Gastroesophageal sphincter (tissue), 3 donors: ENCODE measurements at regions not wholly inside any gene's neighbourhood (a gene's known extent, or its start where the extent isn't known, plus 50 kb on each side); places are given as distances from the start of the nearest gene placed in this dataset.

ENCODE experiments used
- POLR2A ChIP-seq, 2 donors: fragments of 450-650 bp; IDR thresholded peaks; one replicate each; pipeline ENCODE4 v1.6.1; 2017; ENCODE audit warnings: antibody characterized with exemption in 2 of 2, mild to moderate bottlenecking in 2 of 2, moderate library complexity in 1 of 2
- TF ChIP-seq, protein P1 (sequence below), 4 experiments: fragments of 200-600 bp in 2 of 4; fragments of 450-650 bp in 2 of 4; sonication (generic) in 1 of 4; IDR thresholded peaks; one replicate each; pipeline ENCODE4 v1.5.1; 2017 to 2019; ENCODE audit warnings: antibody characterized with exemption in 4 of 4, mild to moderate bottlenecking in 2 of 4, moderate library complexity in 2 of 4

DNA sequence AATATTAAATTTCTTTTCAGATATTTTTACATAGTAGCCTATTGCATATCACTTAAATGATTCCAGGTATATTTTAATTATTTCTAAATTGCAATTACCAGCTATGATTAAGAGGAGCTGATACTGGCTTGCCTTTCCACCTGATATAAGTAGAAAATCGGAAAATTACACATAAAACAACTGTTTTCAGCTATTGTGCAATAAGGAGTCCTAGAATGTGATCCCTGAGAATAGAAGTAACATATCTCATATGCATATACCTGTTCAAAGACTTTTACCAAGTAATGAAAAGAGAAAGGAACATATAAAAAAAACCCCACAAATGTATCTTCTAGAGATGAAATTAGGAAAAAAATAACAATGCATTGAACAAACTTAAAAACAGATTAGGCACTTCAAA, 1354.6 kb upstream of the PCDH9 start:
- TF ChIP-seq, protein P1, sequence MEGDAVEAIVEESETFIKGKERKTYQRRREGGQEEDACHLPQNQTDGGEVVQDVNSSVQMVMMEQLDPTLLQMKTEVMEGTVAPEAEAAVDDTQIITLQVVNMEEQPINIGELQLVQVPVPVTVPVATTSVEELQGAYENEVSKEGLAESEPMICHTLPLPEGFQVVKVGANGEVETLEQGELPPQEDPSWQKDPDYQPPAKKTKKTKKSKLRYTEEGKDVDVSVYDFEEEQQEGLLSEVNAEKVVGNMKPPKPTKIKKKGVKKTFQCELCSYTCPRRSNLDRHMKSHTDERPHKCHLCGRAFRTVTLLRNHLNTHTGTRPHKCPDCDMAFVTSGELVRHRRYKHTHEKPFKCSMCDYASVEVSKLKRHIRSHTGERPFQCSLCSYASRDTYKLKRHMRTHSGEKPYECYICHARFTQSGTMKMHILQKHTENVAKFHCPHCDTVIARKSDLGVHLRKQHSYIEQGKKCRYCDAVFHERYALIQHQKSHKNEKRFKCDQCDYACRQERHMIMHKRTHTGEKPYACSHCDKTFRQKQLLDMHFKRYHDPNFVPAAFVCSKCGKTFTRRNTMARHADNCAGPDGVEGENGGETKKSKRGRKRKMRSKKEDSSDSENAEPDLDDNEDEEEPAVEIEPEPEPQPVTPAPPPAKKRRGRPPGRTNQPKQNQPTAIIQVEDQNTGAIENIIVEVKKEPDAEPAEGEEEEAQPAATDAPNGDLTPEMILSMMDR (IDR thresholded peaks at IDR 0.05): no peak
- no peak for TF ChIP-seq POLR2A (IDR thresholded peaks at IDR 0.05)
